Stimulated activated CD4-positive, alpha-beta T cell treated with anti-CD3 and anti-CD28 coated beads, Interleukin-1b, Interleukin-23, amount 100 ng/mL, for 1 hour (primary cell): ENCODE measurements at regions not wholly inside any gene's neighbourhood (a gene's known extent, or its start where the extent isn't known, plus 50 kb on each side); places are given as distances from the start of the nearest gene placed in this dataset.

Experiments used
- DNase-seq, 2 donors: peaks; one replicate each; pipeline ENCODE4 v3.0.0-alpha.2; 2020; ENCODE audit warnings: low read depth in 2 of 2

- no peak for DNase-seq
These were observed 260.7 kb upstream of the KLHL29 start for GRCh38 chr2:23124214-23124750.

DNA sequence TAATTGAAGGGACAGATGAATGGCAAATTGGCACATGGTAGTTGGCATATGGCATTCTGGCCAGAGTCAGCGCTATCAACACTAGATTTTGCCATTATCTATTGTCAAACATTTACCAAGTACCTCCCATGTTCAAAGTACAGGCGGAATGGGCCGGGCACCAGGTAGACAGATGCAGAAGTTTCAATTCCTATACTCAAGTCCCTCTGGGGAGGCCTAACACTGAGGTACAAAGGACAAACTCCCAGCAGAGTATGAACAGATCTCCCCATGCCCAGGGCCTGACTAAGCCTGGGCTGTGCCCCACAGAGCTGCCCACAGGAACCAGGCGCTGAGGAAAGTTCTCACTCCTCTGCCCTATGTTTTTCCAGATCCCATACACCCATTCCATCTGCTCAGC is 257.5 kb upstream of the KLHL29 start:
- DNase-seq: no peak

DNA sequence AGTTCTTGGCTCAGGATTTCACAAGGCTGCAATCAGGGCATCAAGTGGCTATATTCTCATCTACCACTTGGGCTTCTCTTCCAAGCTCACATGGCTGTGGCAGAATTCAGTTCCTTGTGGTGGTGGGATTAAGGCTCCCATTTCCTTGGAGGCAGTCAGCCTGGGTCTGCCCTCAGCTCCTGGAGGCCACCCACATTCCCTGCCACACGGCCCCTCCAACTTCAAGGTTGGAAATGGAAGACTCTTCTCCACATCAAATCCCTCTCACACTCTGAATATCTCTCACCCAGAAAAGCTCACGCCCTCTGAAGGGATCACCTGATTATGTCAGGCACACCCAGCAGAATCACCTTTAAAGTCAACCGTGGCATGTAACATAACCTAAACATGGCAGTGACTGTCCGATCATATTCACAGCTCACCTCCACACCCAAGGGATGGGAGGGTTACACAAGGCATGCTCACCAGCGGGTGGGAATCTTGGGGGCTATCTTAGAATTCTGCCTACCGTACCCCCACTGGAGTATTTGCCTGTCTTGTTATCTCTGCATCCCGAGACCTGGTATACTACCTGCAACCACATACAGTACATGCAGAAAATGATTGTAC is 256.2 kb upstream of the KLHL29 start:
- DNase-seq: no peak

GRCh38 chr2:23131066-23131575 is 253.9 kb upstream of the KLHL29 start:
- DNase-seq: no peak

GRCh38 chr2:23132000-23132399 is 253.0 kb upstream of the KLHL29 start:
- DNase-seq: no peak

DNA sequence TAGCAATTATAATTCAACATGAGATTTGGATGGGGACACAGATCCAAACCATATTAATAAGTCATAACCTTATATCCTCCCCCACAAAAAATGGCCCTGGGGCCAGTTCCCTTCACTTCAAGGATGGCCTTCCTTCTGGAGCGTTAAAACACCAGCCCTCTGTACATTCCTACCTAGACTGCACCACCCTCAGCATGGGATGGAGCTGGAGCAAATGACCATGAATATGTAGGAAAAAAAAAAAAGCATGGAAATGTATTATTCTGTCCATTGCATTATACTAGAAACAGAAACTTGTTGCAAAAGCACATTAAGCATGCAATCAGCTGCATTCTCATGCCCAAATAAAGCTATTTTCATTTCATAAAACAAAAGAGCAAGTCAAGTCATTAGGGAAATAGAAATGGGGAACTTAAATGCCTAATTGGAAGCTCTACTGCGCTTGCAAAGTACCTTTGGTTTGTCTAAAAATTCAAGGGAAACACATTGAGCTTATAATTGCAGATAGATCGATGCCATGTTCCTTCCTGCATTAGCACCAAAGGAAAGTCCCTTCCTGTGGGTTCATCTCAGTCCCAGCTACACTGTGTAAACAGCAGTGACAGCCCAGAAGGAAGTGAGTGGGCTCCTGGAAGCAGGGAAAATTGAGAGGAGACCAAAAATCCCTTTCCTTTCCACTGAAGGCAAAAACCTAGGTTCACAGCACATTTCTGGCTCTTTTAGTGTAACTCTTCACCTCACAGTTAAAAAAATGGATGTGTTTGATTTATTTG is 252.0 kb upstream of the KLHL29 start:
- no peak for DNase-seq

GRCh38 chr2:23134726-23135125 is 250.3 kb upstream of the KLHL29 start:
- no peak for DNase-seq

- no peak for DNase-seq
These were observed 249.4 kb upstream of the KLHL29 start for GRCh38 chr2:23135481-23136100.

DNA sequence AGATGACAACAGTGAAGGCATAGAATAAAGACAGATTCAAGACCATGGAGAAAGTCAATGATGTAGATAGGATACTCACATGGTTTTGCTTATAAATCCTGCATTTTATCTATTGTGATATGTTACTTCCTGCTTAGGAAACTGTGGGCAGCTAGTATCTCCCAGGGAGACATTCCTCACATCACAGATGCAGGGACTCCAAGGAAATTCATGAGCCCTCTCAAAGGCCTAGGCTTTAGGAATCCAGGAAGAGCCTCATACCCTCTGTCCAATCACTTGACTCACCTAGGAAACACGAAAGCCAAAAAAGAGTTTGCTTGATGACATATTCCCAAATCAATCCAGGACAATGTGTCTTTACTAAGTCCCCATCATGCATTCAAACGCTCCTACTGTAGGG is 247.8 kb upstream of the KLHL29 start:
- no peak for DNase-seq

GRCh38 chr2:23138701-23139100 is 246.3 kb upstream of the KLHL29 start:
- DNase-seq: no peak

- DNase-seq: no peak
These were observed 239.5 kb upstream of the KLHL29 start for GRCh38 chr2:23145460-23145859.

- DNase-seq: no peak
These were observed 239.0 kb upstream of the KLHL29 start for GRCh38 chr2:23146011-23146410.

DNA sequence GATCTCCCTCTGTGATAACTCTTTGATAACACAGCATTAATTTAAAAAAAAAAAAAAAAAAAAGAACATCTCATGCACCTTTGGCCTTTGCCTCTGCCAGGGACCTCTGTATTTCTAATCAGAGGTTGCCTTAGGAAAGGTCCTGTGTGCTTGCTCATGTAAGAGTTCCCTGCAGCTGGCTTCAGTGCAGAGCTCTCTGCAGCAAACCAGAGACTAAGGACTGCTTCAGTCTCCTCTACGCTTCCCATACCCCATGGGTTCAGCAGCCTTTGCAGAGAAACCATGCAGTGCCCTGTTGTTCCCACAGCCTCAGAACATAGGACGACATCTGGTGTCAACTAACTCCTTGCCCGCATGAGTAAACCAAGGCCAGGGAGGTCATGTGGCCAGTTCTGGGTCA is 236.6 kb upstream of the KLHL29 start:
- DNase-seq: no peak

DNA sequence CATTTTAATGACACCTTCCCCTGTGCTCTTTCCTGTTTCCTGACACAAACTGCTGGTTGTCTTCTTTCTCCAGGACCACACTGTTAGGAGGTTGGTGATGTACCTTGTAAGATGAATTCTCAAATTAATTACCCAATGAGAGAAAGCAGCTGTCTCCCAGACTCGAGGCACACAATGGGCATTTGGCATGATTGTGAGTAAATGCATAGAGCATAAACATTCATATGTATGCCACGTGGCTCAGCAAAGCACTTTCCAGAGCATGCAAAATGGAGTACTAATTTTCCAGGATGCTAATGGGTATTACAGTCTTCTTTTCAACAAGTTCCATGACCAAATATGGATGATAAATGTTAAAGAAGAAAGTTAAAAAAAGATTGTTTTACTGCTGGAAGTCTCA is 235.2 kb upstream of the KLHL29 start:
- DNase-seq: no peak

GRCh38 chr2:23153484-23153883 is 231.5 kb upstream of the KLHL29 start:
- no peak for DNase-seq

DNA sequence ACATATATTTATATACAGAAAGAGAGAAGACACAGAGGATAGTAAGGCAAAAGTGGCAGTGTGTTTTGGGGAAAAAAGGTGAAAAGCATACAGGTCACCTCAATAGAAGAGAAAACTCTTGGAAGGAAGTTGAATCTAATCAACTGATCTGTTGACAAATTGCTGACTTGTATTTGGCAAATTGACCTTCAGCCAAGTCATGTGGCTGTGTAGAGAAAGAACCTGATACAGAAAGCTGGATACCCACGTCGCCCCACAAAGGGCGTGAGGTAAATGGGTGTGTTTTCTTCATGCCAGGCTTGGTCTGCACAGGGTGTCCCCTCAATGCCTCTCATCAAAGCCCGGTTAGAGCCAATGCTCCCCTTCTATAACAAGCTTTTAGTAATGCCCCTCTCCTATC is 230.0 kb upstream of the KLHL29 start:
- no peak for DNase-seq

DNA sequence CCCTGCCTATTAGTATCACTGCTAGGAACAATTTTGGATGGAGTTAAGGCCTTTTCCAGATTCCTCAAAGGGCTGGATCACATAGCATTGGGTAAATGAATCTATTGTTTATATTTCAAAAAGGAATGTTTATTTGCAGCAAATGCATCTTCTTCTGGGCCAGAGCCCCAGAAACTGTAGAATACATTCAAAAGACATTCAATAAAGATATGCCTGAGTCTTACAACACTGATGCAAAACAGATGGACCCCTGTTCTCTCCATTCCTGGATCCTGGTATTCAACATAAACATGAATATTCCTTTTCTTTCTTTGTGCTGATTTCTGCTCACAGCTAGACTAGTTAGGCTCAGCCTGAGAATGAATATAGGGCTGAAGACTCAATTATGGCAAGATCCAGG is 227.2 kb upstream of the KLHL29 start:
- no peak for DNase-seq

- DNase-seq: no peak
These were observed 226.7 kb upstream of the KLHL29 start for GRCh38 chr2:23158306-23158705.

- DNase-seq: no peak
These were observed 225.1 kb upstream of the KLHL29 start for GRCh38 chr2:23159746-23160405.

DNA sequence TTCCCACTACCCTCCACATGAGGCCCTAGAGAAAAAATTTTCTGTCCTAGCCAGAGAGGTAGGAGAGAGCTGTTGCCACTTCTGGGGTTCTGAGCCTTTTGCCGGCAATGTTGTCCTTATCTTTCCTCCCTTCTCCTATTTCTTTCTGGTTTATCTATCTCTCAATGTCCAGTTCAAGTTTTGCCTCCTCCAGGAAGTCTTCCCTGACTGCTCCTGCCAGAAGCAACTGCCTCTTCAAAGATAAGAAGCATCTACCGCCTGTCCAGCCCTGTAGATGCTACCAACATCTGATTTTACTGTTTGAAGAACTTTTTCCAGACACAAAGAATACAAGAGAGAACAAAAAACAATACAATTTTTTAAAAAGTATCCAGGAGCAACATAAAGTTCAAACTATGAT is 220.8 kb upstream of the KLHL29 start:
- DNase-seq: no peak

DNA sequence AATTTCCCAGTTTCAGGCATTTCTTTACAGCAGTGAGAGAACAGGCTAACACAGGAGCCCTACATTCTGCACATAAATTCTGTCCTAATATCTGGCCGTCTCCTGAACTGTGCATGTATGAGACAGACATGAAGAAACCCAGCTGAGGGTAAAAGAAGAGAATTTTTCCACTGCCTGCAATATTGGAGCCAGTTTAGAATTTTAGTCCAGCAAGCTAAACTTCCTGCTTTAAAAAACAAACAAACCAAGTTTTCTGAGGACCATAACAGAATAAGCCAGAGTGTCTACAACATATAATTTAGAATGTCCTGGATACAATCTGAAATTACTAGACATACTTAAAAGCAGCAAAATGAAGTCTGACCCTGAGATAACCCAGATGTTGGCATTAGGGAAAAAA is 215.1 kb upstream of the KLHL29 start:
- no peak for DNase-seq

DNA sequence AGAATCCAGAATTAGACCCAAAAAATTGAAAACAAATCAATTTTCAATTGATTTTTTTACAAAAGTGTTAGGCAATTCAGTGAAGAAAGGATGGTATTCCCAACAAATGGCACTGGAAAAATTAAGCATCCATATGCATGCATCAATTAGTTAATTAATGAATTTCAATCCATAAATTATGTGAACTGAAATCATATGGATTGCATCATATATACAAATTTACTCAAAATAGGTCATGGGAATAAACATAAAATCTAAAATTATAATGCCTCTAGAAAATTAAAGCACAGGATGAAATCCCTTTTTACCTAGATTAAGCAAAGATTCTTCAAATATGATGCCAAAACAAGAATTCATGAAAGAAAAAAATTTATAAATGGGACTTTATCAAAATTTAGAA is 213.9 kb upstream of the KLHL29 start:
- DNase-seq: no peak
